SH-SY5Y (cell line): ENCODE measurements at regions not wholly inside any gene's neighbourhood (a gene's known extent, or its start where the extent isn't known, plus 50 kb on each side); places are given as distances from the start of the nearest gene placed in this dataset.

Experiments used
- GATA2 ChIP-seq: IDR thresholded peaks from 2 replicates; pipeline ENCODE4 v1.6.1; 2011; ENCODE audit warnings: mild to moderate bottlenecking, low read depth, low read length
- GATA3 ChIP-seq: IDR thresholded peaks from 2 replicates; pipeline ENCODE4 v1.6.1; 2011; ENCODE audit warnings: low read depth, mild to moderate bottlenecking, low read length, moderate library complexity

- TF ChIP-seq GATA2 (no peak), GATA3 (no peak)
Observed at GRCh38 chr2:122003196-122003940, 247.9 kb downstream of the TSN start.
